GM23338 (cell line): ENCODE measurements at regions not wholly inside any gene's neighbourhood (a gene's known extent, or its start where the extent isn't known, plus 50 kb on each side); places are given as distances from the start of the nearest gene placed in this dataset.

Experiments
- ATAC-seq: fragments of 200-7000 bp; cut with Tn5 transposase; 3 replicates; pipeline ENCODE4 v1.9.1; 2020
- DNase-seq: peaks from one replicate; pipeline ENCODE4 v3.0.0-alpha.2; 2015; ENCODE audit warnings: low spot score
- H2AFZ ChIP-seq: fragments of 200-600 bp; sonication (generic); 2 replicates; pipeline ENCODE4 v1.8.0; 2016; ENCODE audit warnings: antibody characterized with exemption, mild to moderate bottlenecking, moderate library complexity
- H3F3A ChIP-seq: fragments of 200-600 bp; sonication (generic); replicated peaks from 2 replicates; pipeline ENCODE4 v1.8.0; 2017; ENCODE audit warnings: antibody characterized with exemption, mixed run types, low read depth
- H3K27ac ChIP-seq: fragments of 200-600 bp; sonication (generic); 2 replicates; pipeline ENCODE4 v1.6.1; 2016; ENCODE audit warnings: low read depth
- H3K27me3 ChIP-seq: fragments of 200-600 bp; sonication (generic); 2 replicates; pipeline ENCODE4 v1.8.0; 2016; ENCODE audit warnings: mild to moderate bottlenecking, mixed run types, moderate library complexity; ENCODE audit not compliant: insufficient read depth
- H3K36me3 ChIP-seq: fragments of 200-600 bp; sonication (generic); 2 replicates; pipeline ENCODE4 v1.8.0; 2016; ENCODE audit warnings: mild to moderate bottlenecking; ENCODE audit not compliant: insufficient read depth
- H3K4me1 ChIP-seq: fragments of 200-600 bp; sonication (generic); 2 replicates; pipeline ENCODE4 v1.8.0; 2016; ENCODE audit warnings: mild to moderate bottlenecking, moderate library complexity; ENCODE audit not compliant: insufficient read depth
- H3K4me2 ChIP-seq: fragments of 200-600 bp; sonication (generic); 2 replicates; pipeline ENCODE4 v1.7.1; 2017; ENCODE audit warnings: mixed run types
- H3K4me3 ChIP-seq: fragments of 200-600 bp; sonication (generic); 2 replicates; pipeline ENCODE4 v1.6.1; 2016; ENCODE audit warnings: mixed run types
- H3K79me2 ChIP-seq: fragments of 200-600 bp; sonication (generic); replicated peaks from 2 replicates; pipeline ENCODE4 v1.8.0; 2017; ENCODE audit warnings: mild to moderate bottlenecking; ENCODE audit not compliant: insufficient read depth
- H3K9me2 ChIP-seq: fragments of 200-600 bp; sonication (generic); 2 replicates; pipeline ENCODE4 v1.8.0; 2017; ENCODE audit not compliant: insufficient read depth
- H4K20me1 ChIP-seq: fragments of 200-600 bp; sonication (generic); replicated peaks from 2 replicates; pipeline ENCODE4 v1.8.0; 2017; ENCODE audit warnings: mild to moderate bottlenecking; ENCODE audit not compliant: insufficient read depth
- H3K27ac Mint-ChIP-seq: 2 replicates; pipeline ENCODE4 v1.8.0; 2020; ENCODE audit warnings: inconsistent platforms, mild to moderate bottlenecking, moderate library complexity, mixed read lengths
- H3K27me3 Mint-ChIP-seq: 3 replicates; pipeline ENCODE4 v1.8.0; 2022; ENCODE audit warnings: low read depth, mild to moderate bottlenecking, moderate library complexity, mixed read lengths, inconsistent platforms; ENCODE audit not compliant: insufficient read depth, poor library complexity
- H3K36me3 Mint-ChIP-seq: 3 replicates; pipeline ENCODE4 v1.8.0; 2021; ENCODE audit warnings: low read depth, mild to moderate bottlenecking, inconsistent platforms, moderate library complexity, mixed read lengths
- H3K4me1 Mint-ChIP-seq: 3 replicates; pipeline ENCODE4 v1.8.0; 2020; ENCODE audit warnings: mild to moderate bottlenecking, inconsistent platforms, mixed read lengths
- H3K4me3 Mint-ChIP-seq: 3 replicates; pipeline ENCODE4 v1.8.0; 2021; ENCODE audit warnings: moderate library complexity, mild to moderate bottlenecking, inconsistent platforms, mixed read lengths
- H3K9me3 Mint-ChIP-seq: 3 replicates; pipeline ENCODE4 v1.8.0; 2020; ENCODE audit warnings: moderate library complexity, mild to moderate bottlenecking, inconsistent platforms, mixed read lengths
- CREB1 ChIP-seq: fragments of 250-450 bp; sonication (Bioruptor Pico); IDR thresholded peaks from 2 replicates; pipeline ENCODE4 v1.5.0; 2020; ENCODE audit warnings: low read depth, mild to moderate bottlenecking, moderate library complexity
- EZH2 ChIP-seq: fragments of 200-600 bp; sonication (generic); IDR thresholded peaks from one replicate; pipeline ENCODE4 v1.8.0; 2017; ENCODE audit warnings: antibody characterized with exemption, mild to moderate bottlenecking, low read depth; ENCODE audit not compliant: unreplicated experiment
- EZH2phosphoT487 ChIP-seq: fragments of 200-600 bp; sonication (generic); IDR thresholded peaks from one replicate; pipeline ENCODE4 v1.8.1; 2018; ENCODE audit warnings: antibody characterized with exemption; ENCODE audit not compliant: unreplicated experiment
- JUNB ChIP-seq: IDR thresholded peaks from one replicate; pipeline ENCODE4 v1.6.1; 2016; ENCODE audit warnings: antibody characterized with exemption; ENCODE audit not compliant: unreplicated experiment
- NANOG ChIP-seq: IDR thresholded peaks from 2 replicates; pipeline ENCODE4 v1.6.1; 2016; ENCODE audit warnings: antibody characterized with exemption, borderline replicate concordance
- POLR2AphosphoS5 ChIP-seq: IDR thresholded peaks from 2 replicates; pipeline ENCODE4 v1.6.1; 2016; ENCODE audit warnings: antibody characterized with exemption, low read depth
- STAT1 ChIP-seq: IDR thresholded peaks from one replicate; pipeline ENCODE4 v1.6.1; 2016; ENCODE audit warnings: antibody characterized with exemption; ENCODE audit not compliant: unreplicated experiment
- ZNF114 ChIP-seq: fragments of 250-450 bp; sonication (Bioruptor Pico); IDR thresholded peaks from 2 replicates; pipeline ENCODE4 v1.5.0; 2020; ENCODE audit warnings: mild to moderate bottlenecking, moderate library complexity
- ZNF331 ChIP-seq: fragments of 250-450 bp; sonication (Bioruptor Pico); IDR thresholded peaks from 2 replicates; pipeline ENCODE4 v1.5.0; 2020; ENCODE audit warnings: low read depth, mild to moderate bottlenecking, moderate library complexity
- TF ChIP-seq, protein P1 (sequence below): IDR thresholded peaks from 2 replicates; pipeline ENCODE4 v1.6.1; 2016; ENCODE audit warnings: antibody characterized with exemption
- TF ChIP-seq, protein P2 (sequence below): IDR thresholded peaks from one replicate; pipeline ENCODE4 v1.6.1; 2018; ENCODE audit warnings: antibody characterized with exemption; ENCODE audit not compliant: unreplicated experiment
- TF ChIP-seq, protein P3 (sequence below), 2 experiments: fragments of 200-600 bp in 1 of 2; sonication (generic) in 1 of 2; conservative IDR thresholded peaks; 2 replicates each; pipeline versions ENCODE4 v1.5.1 to v1.6.1; 2016 to 2017; ENCODE audit warnings: antibody characterized with exemption in 2 of 2, low read depth in 2 of 2, mild to moderate bottlenecking in 2 of 2, moderate library complexity in 1 of 2
- TF ChIP-seq, protein P4 (sequence below): fragments of 250-450 bp; sonication (Bioruptor Pico); IDR thresholded peaks from 2 replicates; pipeline ENCODE4 v1.5.0; 2020; ENCODE audit warnings: mild to moderate bottlenecking, moderate library complexity

DNA sequence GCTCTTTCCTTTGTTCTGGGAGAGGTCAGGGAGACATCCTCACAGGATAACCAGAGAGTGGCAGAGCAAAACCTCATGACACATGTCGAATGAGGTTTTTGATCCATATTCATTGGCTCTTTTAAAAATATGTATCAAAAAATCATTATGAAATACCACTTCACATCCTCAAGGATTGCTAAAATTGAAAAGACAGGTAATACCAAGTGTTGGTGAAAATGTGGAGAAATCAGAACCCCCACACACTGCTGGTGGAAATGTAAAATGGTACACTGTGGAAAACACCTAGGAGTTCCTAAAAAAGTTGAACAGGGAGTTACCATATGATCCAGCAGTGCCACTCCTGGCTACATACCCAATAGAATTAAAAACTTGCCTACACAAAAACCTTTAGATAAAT lies 107.8 kb upstream of the ARID2 start:
- Histone ChIP-seq H3K27me3 (no peaks in the 10 kb centered on the region), H3F3A (no peaks in the 10 kb centered on the region), H3K4me1 (no peaks in the 10 kb centered on the region), H2AFZ (no peak overlapping the region), H3K4me3 (no peak overlapping the region), H3K9me2 (no peaks in the 10 kb centered on the region), H3K79me2 (no peaks in the 10 kb centered on the region), H4K20me1 (no peaks in the 10 kb centered on the region), H3K36me3 (no peaks in the 10 kb centered on the region), H3K27ac (no peak overlapping the region), H3K4me2 (no peak overlapping the region)
- H3K27ac Mint-ChIP-seq: no peak overlapping the region
- no peaks in the 10 kb centered on the region for H3K4me1 Mint-ChIP-seq
- H3K27me3 Mint-ChIP-seq: no peaks in the 10 kb centered on the region
- no peak for ATAC-seq
- 0 out of 3 replicates have a peak, but pooled peaks cover 2% of the 10 kb centered on the region for H3K9me3 Mint-ChIP-seq
- DNase-seq: no peak
- H3K36me3 Mint-ChIP-seq: no peaks in the 10 kb centered on the region
- TF ChIP-seq CREB1 (CRISPR knock-in tag) (no peak), ZNF331 (no peak), NANOG (no peak), EZH2 (no peak), STAT1 (no peak), POLR2AphosphoS5 (no peak), JUNB (no peak), ZNF114 (no peak), EZH2phosphoT487 (no peak)
- TF ChIP-seq, protein P1, sequence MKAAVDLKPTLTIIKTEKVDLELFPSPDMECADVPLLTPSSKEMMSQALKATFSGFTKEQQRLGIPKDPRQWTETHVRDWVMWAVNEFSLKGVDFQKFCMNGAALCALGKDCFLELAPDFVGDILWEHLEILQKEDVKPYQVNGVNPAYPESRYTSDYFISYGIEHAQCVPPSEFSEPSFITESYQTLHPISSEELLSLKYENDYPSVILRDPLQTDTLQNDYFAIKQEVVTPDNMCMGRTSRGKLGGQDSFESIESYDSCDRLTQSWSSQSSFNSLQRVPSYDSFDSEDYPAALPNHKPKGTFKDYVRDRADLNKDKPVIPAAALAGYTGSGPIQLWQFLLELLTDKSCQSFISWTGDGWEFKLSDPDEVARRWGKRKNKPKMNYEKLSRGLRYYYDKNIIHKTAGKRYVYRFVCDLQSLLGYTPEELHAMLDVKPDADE: no peak
- TF ChIP-seq, protein P2, sequence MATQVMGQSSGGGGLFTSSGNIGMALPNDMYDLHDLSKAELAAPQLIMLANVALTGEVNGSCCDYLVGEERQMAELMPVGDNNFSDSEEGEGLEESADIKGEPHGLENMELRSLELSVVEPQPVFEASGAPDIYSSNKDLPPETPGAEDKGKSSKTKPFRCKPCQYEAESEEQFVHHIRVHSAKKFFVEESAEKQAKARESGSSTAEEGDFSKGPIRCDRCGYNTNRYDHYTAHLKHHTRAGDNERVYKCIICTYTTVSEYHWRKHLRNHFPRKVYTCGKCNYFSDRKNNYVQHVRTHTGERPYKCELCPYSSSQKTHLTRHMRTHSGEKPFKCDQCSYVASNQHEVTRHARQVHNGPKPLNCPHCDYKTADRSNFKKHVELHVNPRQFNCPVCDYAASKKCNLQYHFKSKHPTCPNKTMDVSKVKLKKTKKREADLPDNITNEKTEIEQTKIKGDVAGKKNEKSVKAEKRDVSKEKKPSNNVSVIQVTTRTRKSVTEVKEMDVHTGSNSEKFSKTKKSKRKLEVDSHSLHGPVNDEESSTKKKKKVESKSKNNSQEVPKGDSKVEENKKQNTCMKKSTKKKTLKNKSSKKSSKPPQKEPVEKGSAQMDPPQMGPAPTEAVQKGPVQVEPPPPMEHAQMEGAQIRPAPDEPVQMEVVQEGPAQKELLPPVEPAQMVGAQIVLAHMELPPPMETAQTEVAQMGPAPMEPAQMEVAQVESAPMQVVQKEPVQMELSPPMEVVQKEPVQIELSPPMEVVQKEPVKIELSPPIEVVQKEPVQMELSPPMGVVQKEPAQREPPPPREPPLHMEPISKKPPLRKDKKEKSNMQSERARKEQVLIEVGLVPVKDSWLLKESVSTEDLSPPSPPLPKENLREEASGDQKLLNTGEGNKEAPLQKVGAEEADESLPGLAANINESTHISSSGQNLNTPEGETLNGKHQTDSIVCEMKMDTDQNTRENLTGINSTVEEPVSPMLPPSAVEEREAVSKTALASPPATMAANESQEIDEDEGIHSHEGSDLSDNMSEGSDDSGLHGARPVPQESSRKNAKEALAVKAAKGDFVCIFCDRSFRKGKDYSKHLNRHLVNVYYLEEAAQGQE: no peak
- TF ChIP-seq, protein P3, sequence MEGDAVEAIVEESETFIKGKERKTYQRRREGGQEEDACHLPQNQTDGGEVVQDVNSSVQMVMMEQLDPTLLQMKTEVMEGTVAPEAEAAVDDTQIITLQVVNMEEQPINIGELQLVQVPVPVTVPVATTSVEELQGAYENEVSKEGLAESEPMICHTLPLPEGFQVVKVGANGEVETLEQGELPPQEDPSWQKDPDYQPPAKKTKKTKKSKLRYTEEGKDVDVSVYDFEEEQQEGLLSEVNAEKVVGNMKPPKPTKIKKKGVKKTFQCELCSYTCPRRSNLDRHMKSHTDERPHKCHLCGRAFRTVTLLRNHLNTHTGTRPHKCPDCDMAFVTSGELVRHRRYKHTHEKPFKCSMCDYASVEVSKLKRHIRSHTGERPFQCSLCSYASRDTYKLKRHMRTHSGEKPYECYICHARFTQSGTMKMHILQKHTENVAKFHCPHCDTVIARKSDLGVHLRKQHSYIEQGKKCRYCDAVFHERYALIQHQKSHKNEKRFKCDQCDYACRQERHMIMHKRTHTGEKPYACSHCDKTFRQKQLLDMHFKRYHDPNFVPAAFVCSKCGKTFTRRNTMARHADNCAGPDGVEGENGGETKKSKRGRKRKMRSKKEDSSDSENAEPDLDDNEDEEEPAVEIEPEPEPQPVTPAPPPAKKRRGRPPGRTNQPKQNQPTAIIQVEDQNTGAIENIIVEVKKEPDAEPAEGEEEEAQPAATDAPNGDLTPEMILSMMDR (conservative IDR thresholded peaks at IDR 0.05; ENCODE audit: low read depth in 2 of 2): no peak
- TF ChIP-seq, protein P4, sequence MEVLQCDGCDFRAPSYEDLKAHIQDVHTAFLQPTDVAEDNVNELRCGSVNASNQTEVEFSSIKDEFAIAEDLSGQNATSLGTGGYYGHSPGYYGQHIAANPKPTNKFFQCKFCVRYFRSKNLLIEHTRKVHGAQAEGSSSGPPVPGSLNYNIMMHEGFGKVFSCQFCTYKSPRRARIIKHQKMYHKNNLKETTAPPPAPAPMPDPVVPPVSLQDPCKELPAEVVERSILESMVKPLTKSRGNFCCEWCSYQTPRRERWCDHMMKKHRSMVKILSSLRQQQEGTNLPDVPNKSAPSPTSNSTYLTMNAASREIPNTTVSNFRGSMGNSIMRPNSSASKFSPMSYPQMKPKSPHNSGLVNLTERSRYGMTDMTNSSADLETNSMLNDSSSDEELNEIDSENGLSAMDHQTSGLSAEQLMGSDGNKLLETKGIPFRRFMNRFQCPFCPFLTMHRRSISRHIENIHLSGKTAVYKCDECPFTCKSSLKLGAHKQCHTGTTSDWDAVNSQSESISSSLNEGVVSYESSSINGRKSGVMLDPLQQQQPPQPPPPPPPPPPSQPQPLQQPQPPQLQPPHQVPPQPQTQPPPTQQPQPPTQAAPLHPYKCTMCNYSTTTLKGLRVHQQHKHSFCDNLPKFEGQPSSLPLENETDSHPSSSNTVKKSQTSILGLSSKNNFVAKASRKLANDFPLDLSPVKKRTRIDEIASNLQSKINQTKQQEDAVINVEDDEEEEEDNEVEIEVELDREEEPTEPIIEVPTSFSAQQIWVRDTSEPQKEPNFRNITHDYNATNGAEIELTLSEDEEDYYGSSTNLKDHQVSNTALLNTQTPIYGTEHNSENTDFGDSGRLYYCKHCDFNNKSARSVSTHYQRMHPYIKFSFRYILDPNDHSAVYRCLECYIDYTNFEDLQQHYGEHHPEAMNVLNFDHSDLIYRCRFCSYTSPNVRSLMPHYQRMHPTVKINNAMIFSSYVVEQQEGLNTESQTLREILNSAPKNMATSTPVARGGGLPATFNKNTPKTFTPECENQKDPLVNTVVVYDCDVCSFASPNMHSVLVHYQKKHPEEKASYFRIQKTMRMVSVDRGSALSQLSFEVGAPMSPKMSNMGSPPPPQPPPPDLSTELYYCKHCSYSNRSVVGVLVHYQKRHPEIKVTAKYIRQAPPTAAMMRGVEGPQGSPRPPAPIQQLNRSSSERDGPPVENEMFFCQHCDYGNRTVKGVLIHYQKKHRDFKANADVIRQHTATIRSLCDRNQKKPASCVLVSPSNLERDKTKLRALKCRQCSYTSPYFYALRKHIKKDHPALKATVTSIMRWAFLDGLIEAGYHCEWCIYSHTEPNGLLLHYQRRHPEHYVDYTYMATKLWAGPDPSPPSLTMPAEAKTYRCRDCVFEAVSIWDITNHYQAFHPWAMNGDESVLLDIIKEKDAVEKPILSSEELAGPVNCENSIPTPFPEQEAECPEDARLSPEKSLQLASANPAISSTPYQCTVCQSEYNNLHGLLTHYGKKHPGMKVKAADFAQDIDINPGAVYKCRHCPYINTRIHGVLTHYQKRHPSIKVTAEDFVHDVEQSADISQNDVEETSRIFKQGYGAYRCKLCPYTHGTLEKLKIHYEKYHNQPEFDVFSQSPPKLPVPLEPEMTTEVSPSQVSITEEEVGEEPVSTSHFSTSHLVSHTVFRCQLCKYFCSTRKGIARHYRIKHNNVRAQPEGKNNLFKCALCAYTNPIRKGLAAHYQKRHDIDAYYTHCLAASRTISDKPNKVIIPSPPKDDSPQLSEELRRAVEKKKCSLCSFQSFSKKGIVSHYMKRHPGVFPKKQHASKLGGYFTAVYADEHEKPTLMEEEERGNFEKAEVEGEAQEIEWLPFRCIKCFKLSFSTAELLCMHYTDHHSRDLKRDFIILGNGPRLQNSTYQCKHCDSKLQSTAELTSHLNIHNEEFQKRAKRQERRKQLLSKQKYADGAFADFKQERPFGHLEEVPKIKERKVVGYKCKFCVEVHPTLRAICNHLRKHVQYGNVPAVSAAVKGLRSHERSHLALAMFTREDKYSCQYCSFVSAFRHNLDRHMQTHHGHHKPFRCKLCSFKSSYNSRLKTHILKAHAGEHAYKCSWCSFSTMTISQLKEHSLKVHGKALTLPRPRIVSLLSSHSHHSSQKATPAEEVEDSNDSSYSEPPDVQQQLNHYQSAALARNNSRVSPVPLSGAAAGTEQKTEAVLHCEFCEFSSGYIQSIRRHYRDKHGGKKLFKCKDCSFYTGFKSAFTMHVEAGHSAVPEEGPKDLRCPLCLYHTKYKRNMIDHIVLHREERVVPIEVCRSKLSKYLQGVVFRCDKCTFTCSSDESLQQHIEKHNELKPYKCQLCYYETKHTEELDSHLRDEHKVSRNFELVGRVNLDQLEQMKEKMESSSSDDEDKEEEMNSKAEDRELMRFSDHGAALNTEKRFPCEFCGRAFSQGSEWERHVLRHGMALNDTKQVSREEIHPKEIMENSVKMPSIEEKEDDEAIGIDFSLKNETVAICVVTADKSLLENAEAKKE (CRISPR knock-in tag): no peak
- H3K4me3 Mint-ChIP-seq: no peak overlapping the region
